HL-60 (cell line): ENCODE measurements at regions not wholly inside any gene's neighbourhood (a gene's known extent, or its start where the extent isn't known, plus 50 kb on each side); places are given as distances from the start of the nearest gene placed in this dataset.
"Not testable (repeated sequence)": the region's sequence is repeated elsewhere in the genome, so short reads cannot be mapped to it uniquely, and the experiment has no call there.

Experiments
- DNase-seq, 2 experiments: peaks; one replicate each; pipeline ENCODE4 v3.0.0-alpha.2; 2010 to 2020; ENCODE audit warnings: low read depth in 1 of 2, low spot score in 1 of 2
- H3K27ac ChIP-seq: fragments of 250-450 bp; sonication (Bioruptor Pico); replicated peaks from 2 replicates; pipeline ENCODE4 v1.5.1; 2020; ENCODE audit warnings: mild to moderate bottlenecking, moderate library complexity
- H3K27me3 ChIP-seq: fragments of 250-450 bp; sonication (Bioruptor Pico); 2 replicates; pipeline ENCODE4 v1.5.1; 2021; ENCODE audit warnings: mild to moderate bottlenecking, moderate library complexity; ENCODE audit not compliant: insufficient read depth, poor library complexity, severe bottlenecking
- H3K4me3 ChIP-seq: replicated peaks from 2 replicates; pipeline ENCODE4 v1.5.1; 2011; ENCODE audit warnings: mild to moderate bottlenecking, control low read depth, low read length; ENCODE audit not compliant: insufficient read depth
- CTCF ChIP-seq: IDR thresholded peaks from one replicate; pipeline ENCODE4 v1.5.1; 2011; ENCODE audit warnings: low read length, control low read depth, inconsistent platforms; ENCODE audit not compliant: insufficient read depth
- GABPA ChIP-seq: IDR thresholded peaks from 2 replicates; pipeline ENCODE4 v1.6.1; 2012; ENCODE audit warnings: low read depth
- POLR2AphosphoS5 ChIP-seq: IDR thresholded peaks from 2 replicates; pipeline ENCODE4 v1.6.1; 2012; ENCODE audit warnings: low read depth
- REST ChIP-seq: IDR thresholded peaks from 2 replicates; pipeline ENCODE4 v1.6.1; 2012; ENCODE audit warnings: low read depth; ENCODE audit not compliant: insufficient replicate concordance
- SPI1 ChIP-seq: IDR thresholded peaks from 2 replicates; pipeline ENCODE4 v1.6.1; 2012; ENCODE audit warnings: low read depth, mild to moderate bottlenecking, borderline replicate concordance

GRCh38 chr20:26025792-26026191 is 329.1 kb upstream of the ZNF337 start:
- H3K27ac ChIP-seq, DNase-seq, H3K27me3 ChIP-seq, H3K4me3 ChIP-seq: not testable (repeated sequence)

GRCh38 chr20:26010942-26011276 is 314.3 kb upstream of the ZNF337 start:
- not testable (repeated sequence) for H3K27me3 ChIP-seq, H3K4me3 ChIP-seq, DNase-seq, H3K27ac ChIP-seq

GRCh38 chr20:26010224-26010941 is 313.7 kb upstream of the ZNF337 start:
- not testable (repeated sequence) for DNase-seq, H3K27me3 ChIP-seq
- Histone ChIP-seq H3K4me3 (peak overlapping the region; percentile 42), H3K27ac (peak overlapping the region; percentile 57)

GRCh38 chr20:26009402-26010223 is 313.0 kb upstream of the ZNF337 start:
- H3K4me3 ChIP-seq: peak overlapping the region; percentile 42
- H3K27me3 ChIP-seq: not testable (repeated sequence)
- DNase-seq: peak; percentile 46 to 84
- H3K27ac ChIP-seq: peak overlapping the region; percentile 57
- peak; percentile 25; the same call in 1 of the 2 replicates for TF ChIP-seq POLR2AphosphoS5

- not testable (repeated sequence) for H3K4me3 ChIP-seq, DNase-seq, H3K27ac ChIP-seq, H3K27me3 ChIP-seq
Observed at GRCh38 chr20:26008026-26008425, 311.4 kb upstream of the ZNF337 start.

- H3K4me3 ChIP-seq, H3K27me3 ChIP-seq, H3K27ac ChIP-seq, DNase-seq: not testable (repeated sequence)
Observed at GRCh38 chr20:26006164-26006563, 309.5 kb upstream of the ZNF337 start.

- not testable (repeated sequence) for H3K27ac ChIP-seq, H3K4me3 ChIP-seq, H3K27me3 ChIP-seq, DNase-seq
Observed at GRCh38 chr20:26003959-26004358, 307.3 kb upstream of the ZNF337 start.

- H3K27ac ChIP-seq, DNase-seq, H3K4me3 ChIP-seq, H3K27me3 ChIP-seq: not testable (repeated sequence)
Observed at GRCh38 chr20:25997367-25998038, 300.9 kb upstream of the ZNF337 start.

GRCh38 chr20:25992146-25992545 is 295.5 kb upstream of the ZNF337 start:
- Histone ChIP-seq H3K27ac (no peak overlapping the region), H3K27me3 (no peaks in the 10 kb centered on the region), H3K4me3 (no peak overlapping the region)
- DNase-seq: no peak
- no peak for TF ChIP-seq POLR2AphosphoS5
- no peak for TF ChIP-seq CTCF
- TF ChIP-seq GABPA: no peak
- no peak for TF ChIP-seq SPI1
- no peak for TF ChIP-seq REST
